K562 (cell line): ENCODE measurements at regions not wholly inside any gene's neighbourhood (a gene's known extent, or its start where the extent isn't known, plus 50 kb on each side); places are given as distances from the start of the nearest gene placed in this dataset.
"Not testable (repeated sequence)": the region's sequence is repeated elsewhere in the genome, so short reads cannot be mapped to it uniquely, and the experiment has no call there.

Source experiments
- ATAC-seq: fragments of 200-7000 bp; cut with Tn5 transposase; 3 replicates; pipeline ENCODE4 v1.9.1; 2020; ENCODE audit warnings: moderate library complexity
- BruUV-seq: library from RNA; stranded (reverse); fragments of 400-500 nt; replicated peaks from 2 replicates; lab custom pipeline; 2021; lab: Mats Ljungman, UMichigan
- CTCF ChIA-PET: fragments of 300-600 bp; formaldehyde crosslinking; extraction: SDS; loops from one replicate; lab custom pipeline; 2021; ENCODE audit warnings: low intra/inter-chr PET ratio; lab: Yijun Ruan, JAX
- POLR2A ChIA-PET: fragments of 300-600, 350-650 bp; sonication (Branson Sonifier 250); formaldehyde crosslinking; extraction: SDS; loops from one replicate; lab custom pipeline; 2021; ENCODE audit warnings: antibody characterized with exemption, inconsistent platforms; lab: Yijun Ruan, JAX
- DNase-seq, 4 experiments: peaks; one replicate each; pipeline versions ENCODE4 v3.0.0 to v3.0.0-alpha.2; 2011 to 2018; ENCODE audit warnings: low spot score in 3 of 4, mixed read lengths in 3 of 4; ENCODE audit errors: extremely low read depth in 1 of 4
- FAIRE-seq: peaks from 2 replicates; lab custom pipeline; 2011; peaks lifted over from hg19 to GRCh38; lab: Jason Lieb, UNC
- H2AFZ ChIP-seq: 2 replicates; pipeline ENCODE4 v1.6.0; 2011; ENCODE audit warnings: low read depth, low read length, control low read depth, inconsistent platforms
- H3K27ac ChIP-seq: fragments of 200-600 bp; 3 replicates; pipeline ENCODE4 v1.8.0; 2011; ENCODE audit warnings: low read depth, mild to moderate bottlenecking, control low read depth, inconsistent platforms, low read length, moderate library complexity, mixed read lengths; ENCODE audit errors: extremely low read depth
- H3K27me3 ChIP-seq, 2 experiments: fragments of 300-600 bp in 1 of 2; 2 replicates in 1 of 2; 3 replicates in 1 of 2; pipeline versions ENCODE4 v1.6.0 to v1.8.0; 2011; ENCODE audit warnings: inconsistent platforms in 2 of 2, low read length in 2 of 2, mild to moderate bottlenecking in 1 of 2, mixed read lengths in 1 of 2, moderate library complexity in 1 of 2; ENCODE audit not compliant: control insufficient read depth in 2 of 2, insufficient read depth in 2 of 2
- H3K36me3 ChIP-seq: fragments of 300-600 bp; 3 replicates; pipeline ENCODE4 v1.8.0; 2011; ENCODE audit warnings: mild to moderate bottlenecking, low read length, inconsistent platforms; ENCODE audit not compliant: control insufficient read depth, insufficient read depth
- H3K4me1 ChIP-seq, 2 experiments: fragments of 200-600 bp in 1 of 2; replicated peaks in 1 of 2; 2 replicates in 1 of 2; 3 replicates in 1 of 2; pipeline versions ENCODE4 v1.5.1 to v1.8.0; 2011; ENCODE audit warnings: inconsistent platforms in 2 of 2, low read length in 2 of 2, mild to moderate bottlenecking in 1 of 2, mixed read lengths in 1 of 2, moderate library complexity in 1 of 2; ENCODE audit not compliant: control insufficient read depth in 2 of 2, insufficient read depth in 2 of 2
- H3K4me2 ChIP-seq: 2 replicates; pipeline ENCODE4 v1.6.1; 2011; ENCODE audit warnings: low read length, control low read depth, inconsistent platforms, mixed read lengths; ENCODE audit not compliant: insufficient read depth
- H3K4me3 ChIP-seq: fragments of 200-600 bp; sonication (generic), shearing (Covaris generic); 2 replicates; pipeline ENCODE4 v1.5.1; 2016; ENCODE audit warnings: control low read depth, inconsistent platforms
- H3K79me2 ChIP-seq: fragments of 200-600 bp; 3 replicates; pipeline ENCODE4 v1.8.0; 2011; ENCODE audit warnings: low read length, inconsistent platforms; ENCODE audit not compliant: control insufficient read depth, insufficient read depth
- H3K9ac ChIP-seq, 2 experiments: 2 replicates each; pipeline versions ENCODE4 v1.6.0 to v1.6.1; 2011; ENCODE audit warnings: low read depth in 2 of 2, low read length in 2 of 2, control low read depth in 1 of 2, inconsistent platforms in 1 of 2, mild to moderate bottlenecking in 1 of 2, mixed read lengths in 1 of 2; ENCODE audit not compliant: insufficient read depth in 1 of 2
- H3K9me1 ChIP-seq: one replicate; pipeline ENCODE4 v1.6.0; 2011; ENCODE audit warnings: inconsistent platforms, mild to moderate bottlenecking, low read length, moderate library complexity; ENCODE audit not compliant: control insufficient read depth, insufficient read depth
- H3K9me3 ChIP-seq: replicated peaks from 2 replicates; pipeline ENCODE4 v1.5.1; 2011; ENCODE audit warnings: low read depth, low read length, inconsistent platforms; ENCODE audit not compliant: control insufficient read depth, insufficient read depth
- H4K20me1 ChIP-seq: replicated peaks from 2 replicates; pipeline ENCODE4 v1.6.1; 2011; ENCODE audit warnings: low read length, inconsistent platforms, mixed read lengths; ENCODE audit not compliant: control insufficient read depth, insufficient read depth
- BRCA1 ChIP-seq, 2 experiments: fragments of 450-650 bp in 1 of 2; sonication (generic) in 1 of 2; formaldehyde crosslinking in 1 of 2; IDR thresholded peaks; 2 replicates each; pipeline versions ENCODE4 v1.5.0 to v1.6.1; 2017 to 2020; ENCODE audit warnings: mild to moderate bottlenecking in 1 of 2, missing genetic modification reagents in 1 of 2
- BRD4 ChIP-seq: fragments of 200-600 bp; sonication (generic); IDR thresholded peaks from 2 replicates; pipeline ENCODE4 v1.6.1; 2017; ENCODE audit warnings: inconsistent platforms
- GTF2F1 ChIP-seq: IDR thresholded peaks from 2 replicates; pipeline ENCODE4 v1.6.1; 2011; ENCODE audit warnings: low read depth, low read length, improper control_type of control experiment
- HMG20B ChIP-seq: fragments of 250-450 bp; sonication (Bioruptor Pico); IDR thresholded peaks from 2 replicates; pipeline ENCODE4 v1.5.0; 2021; ENCODE audit warnings: mild to moderate bottlenecking
- RAD21 ChIP-seq, 2 experiments: fragments of 250-450 bp in 1 of 2; fragments of 450-650 bp in 1 of 2; sonication (Bioruptor Pico) in 1 of 2; formaldehyde crosslinking in 1 of 2; IDR thresholded peaks in 1 of 2; conservative IDR thresholded peaks in 1 of 2; 2 replicates each; pipeline versions ENCODE4 v1.4.0 to v1.8.0; 2020 to 2022; ENCODE audit warnings: mild to moderate bottlenecking in 2 of 2, moderate library complexity in 1 of 2
- ZBTB12 ChIP-seq: fragments of 250-450 bp; sonication (Bioruptor Pico); IDR thresholded peaks from 2 replicates; pipeline ENCODE4 v1.4.0; 2020
- WGBS: fragments of 100-300 bp; shearing (Covaris generic); methylation state at CpG from one replicate; pipeline ENCODE4 v1.1.6; 2016; ENCODE audit warnings: low coverage, mixed read lengths; ENCODE audit not compliant: insufficient coverage; ENCODE audit errors: missing lambda C conversion rate; 5-methylcytosine and 5-hydroxymethylcytosine counted together
- in situ Hi-C: fragments of 300-500 bp; cut with MboI; formaldehyde crosslinking; loops from 4 replicates; pipeline ENCODE4 v1.15.0; 2018; ENCODE audit warnings: inconsistent platforms, mixed read lengths
- intact Hi-C: fragments of 100-400 bp; cut with micrococcal nuclease; formaldehyde crosslinking; loops from 2 replicates; pipeline ENCODE4 v1.14.2; 2022
- TF ChIP-seq, protein P1 (sequence below), 3 experiments: IDR thresholded peaks in 2 of 3; conservative IDR thresholded peaks in 1 of 3; 2 replicates each; pipeline ENCODE4 v1.5.1; 2011 to 2012; ENCODE audit warnings: low read length in 3 of 3, mild to moderate bottlenecking in 3 of 3, control low read depth in 2 of 3, improper control_type of control experiment in 1 of 3, inconsistent platforms in 1 of 3, low read depth in 1 of 3, mixed read lengths in 1 of 3, moderate library complexity in 1 of 3; ENCODE audit not compliant: insufficient read depth in 2 of 3
- TF ChIP-seq, protein P2 (sequence below): fragments of 450-650 bp; IDR thresholded peaks from 2 replicates; pipeline ENCODE4 v1.6.1; 2018; ENCODE audit warnings: mild to moderate bottlenecking, low read depth; ENCODE audit not compliant: partially characterized antibody
- TF ChIP-seq, protein P3 (sequence below): fragments of 450-650 bp; formaldehyde crosslinking; conservative IDR thresholded peaks from 2 replicates; pipeline ENCODE4 v1.4.0; 2022; ENCODE audit warnings: mild to moderate bottlenecking, missing genetic modification characterization

DNA sequence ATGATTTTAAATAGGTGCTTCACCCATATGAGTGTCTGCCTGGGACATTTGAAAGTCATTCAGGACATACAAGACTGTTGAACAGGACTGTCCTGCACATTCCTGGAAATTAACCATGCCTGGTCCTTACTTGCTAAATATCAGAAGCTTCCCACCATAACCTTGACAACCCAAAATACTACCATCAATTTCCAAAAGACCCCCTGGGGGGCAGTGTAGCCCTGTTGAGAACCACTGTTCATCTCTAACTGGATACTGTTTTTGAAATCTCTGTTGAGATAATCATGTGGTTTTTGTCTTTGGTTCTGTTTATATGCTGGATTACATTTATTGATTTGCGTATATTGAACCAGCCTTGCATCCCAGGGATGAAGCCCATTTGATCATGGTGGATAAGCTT is 123.8 kb upstream of the ARHGEF26 start:
- H2AFZ ChIP-seq, H4K20me1 ChIP-seq, H3K4me1 ChIP-seq, H3K9me1 ChIP-seq, H3K4me2 ChIP-seq, H3K4me3 ChIP-seq, H3K27ac ChIP-seq, H3K9me3 ChIP-seq, H3K36me3 ChIP-seq, POLR2A ChIA-PET, CTCF ChIA-PET, H3K9ac ChIP-seq, in situ Hi-C loops, H3K79me2 ChIP-seq, BruUV-seq, FAIRE-seq, H3K27me3 ChIP-seq, intact Hi-C loops: not testable (repeated sequence)
- peak in 1 of 2 experiments; percentile 24; a peak in 1 of 4 replicates for TF ChIP-seq RAD21 (CRISPR knock-in tag; conservative IDR thresholded peaks at IDR 0.05 in 1 of 2, IDR thresholded peaks at IDR 0.05 in 1 of 2)
- TF ChIP-seq, protein P1, sequence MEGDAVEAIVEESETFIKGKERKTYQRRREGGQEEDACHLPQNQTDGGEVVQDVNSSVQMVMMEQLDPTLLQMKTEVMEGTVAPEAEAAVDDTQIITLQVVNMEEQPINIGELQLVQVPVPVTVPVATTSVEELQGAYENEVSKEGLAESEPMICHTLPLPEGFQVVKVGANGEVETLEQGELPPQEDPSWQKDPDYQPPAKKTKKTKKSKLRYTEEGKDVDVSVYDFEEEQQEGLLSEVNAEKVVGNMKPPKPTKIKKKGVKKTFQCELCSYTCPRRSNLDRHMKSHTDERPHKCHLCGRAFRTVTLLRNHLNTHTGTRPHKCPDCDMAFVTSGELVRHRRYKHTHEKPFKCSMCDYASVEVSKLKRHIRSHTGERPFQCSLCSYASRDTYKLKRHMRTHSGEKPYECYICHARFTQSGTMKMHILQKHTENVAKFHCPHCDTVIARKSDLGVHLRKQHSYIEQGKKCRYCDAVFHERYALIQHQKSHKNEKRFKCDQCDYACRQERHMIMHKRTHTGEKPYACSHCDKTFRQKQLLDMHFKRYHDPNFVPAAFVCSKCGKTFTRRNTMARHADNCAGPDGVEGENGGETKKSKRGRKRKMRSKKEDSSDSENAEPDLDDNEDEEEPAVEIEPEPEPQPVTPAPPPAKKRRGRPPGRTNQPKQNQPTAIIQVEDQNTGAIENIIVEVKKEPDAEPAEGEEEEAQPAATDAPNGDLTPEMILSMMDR (IDR thresholded peaks at IDR 0.05 in 2 of 3, conservative IDR thresholded peaks at IDR 0.05 in 1 of 3; ENCODE audit: insufficient read depth in 2 of 3, low read depth in 1 of 3, low read length in 3 of 3), result peak in 1 of 3 experiments; percentile 10; a peak in 1 of 6 replicates
- DNase-seq, result peak in 1 of 4 experiments; percentile 3
- no CpG with 5 or more reads among the region's 1 CpG for WGBS
- ATAC-seq, result 0 out of 3 replicates have a peak, but pooled peaks have one; percentile 49

- intact Hi-C loops, result no loop called here
- POLR2A ChIA-PET, result no interaction called here
- TF ChIP-seq BRD4, result no peak
- TF ChIP-seq BRCA1 (IDR thresholded peaks at IDR 0.05), result no peak
- no peak for TF ChIP-seq BRCA1 (CRISPR knock-in tag; IDR thresholded peaks at IDR 0.05)
- TF ChIP-seq ZBTB12 (CRISPR knock-in tag), result no peak
- TF ChIP-seq HMG20B (CRISPR knock-in tag), result no peak
- TF ChIP-seq, protein P2, sequence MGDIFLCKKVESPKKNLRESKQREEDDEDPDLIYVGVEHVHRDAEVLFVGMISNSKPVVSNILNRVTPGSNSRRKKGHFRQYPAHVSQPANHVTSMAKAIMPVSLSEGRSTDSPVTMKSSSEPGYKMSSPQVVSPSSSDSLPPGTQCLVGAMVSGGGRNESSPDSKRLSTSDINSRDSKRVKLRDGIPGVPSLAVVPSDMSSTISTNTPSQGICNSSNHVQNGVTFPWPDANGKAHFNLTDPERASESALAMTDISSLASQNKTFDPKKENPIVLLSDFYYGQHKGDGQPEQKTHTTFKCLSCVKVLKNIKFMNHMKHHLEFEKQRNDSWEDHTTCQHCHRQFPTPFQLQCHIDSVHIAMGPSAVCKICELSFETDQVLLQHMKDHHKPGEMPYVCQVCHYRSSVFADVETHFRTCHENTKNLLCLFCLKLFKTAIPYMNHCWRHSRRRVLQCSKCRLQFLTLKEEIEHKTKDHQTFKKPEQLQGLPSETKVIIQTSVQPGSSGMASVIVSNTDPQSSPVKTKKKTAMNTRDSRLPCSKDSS, result no peak
- TF ChIP-seq, protein P3, sequence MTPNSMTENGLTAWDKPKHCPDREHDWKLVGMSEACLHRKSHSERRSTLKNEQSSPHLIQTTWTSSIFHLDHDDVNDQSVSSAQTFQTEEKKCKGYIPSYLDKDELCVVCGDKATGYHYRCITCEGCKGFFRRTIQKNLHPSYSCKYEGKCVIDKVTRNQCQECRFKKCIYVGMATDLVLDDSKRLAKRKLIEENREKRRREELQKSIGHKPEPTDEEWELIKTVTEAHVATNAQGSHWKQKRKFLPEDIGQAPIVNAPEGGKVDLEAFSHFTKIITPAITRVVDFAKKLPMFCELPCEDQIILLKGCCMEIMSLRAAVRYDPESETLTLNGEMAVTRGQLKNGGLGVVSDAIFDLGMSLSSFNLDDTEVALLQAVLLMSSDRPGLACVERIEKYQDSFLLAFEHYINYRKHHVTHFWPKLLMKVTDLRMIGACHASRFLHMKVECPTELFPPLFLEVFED (CRISPR knock-in tag), result no peak
- no peak for TF ChIP-seq GTF2F1
Observed at GRCh38 chr3:154003649-154004048, 117.5 kb upstream of the ARHGEF26 start.

More at GRCh38 chr3:154003649-154004048, 117.5 kb upstream of the ARHGEF26 start:
- FAIRE-seq (no peak), DNase-seq (no peak), ATAC-seq (no peak)
- H3K27me3 ChIP-seq, result no peaks in the 10 kb centered on the region
- H3K9ac ChIP-seq, result no peak overlapping the region
- H3K79me2 ChIP-seq, result no peaks in the 10 kb centered on the region
- CTCF ChIA-PET, result no interaction called here
- H3K9me1 ChIP-seq, result no peaks in the 10 kb centered on the region
- H3K4me1 ChIP-seq, result no peaks in the 10 kb centered on the region
- H4K20me1 ChIP-seq, result no peaks in the 10 kb centered on the region
- H3K4me3 ChIP-seq, result no peak overlapping the region
- BruUV-seq, result no TSS peak
- H2AFZ ChIP-seq, result no peak overlapping the region
- H3K27ac ChIP-seq, result no peak overlapping the region
- H3K4me2 ChIP-seq, result no peak overlapping the region
- H3K36me3 ChIP-seq, result no peaks in the 10 kb centered on the region
- in situ Hi-C loops, result loop anchor here (25.0 kb wide), 1 partner anchor 966 kb away; no protein-coding TSS in a partner anchor
- no peaks in the 10 kb centered on the region for H3K9me3 ChIP-seq
